Heart left ventricle (tissue), 16 donors: ENCODE measurements at regions not wholly inside any gene's neighbourhood (a gene's known extent, or its start where the extent isn't known, plus 50 kb on each side); places are given as distances from the start of the nearest gene placed in this dataset.

Experiments
- ATAC-seq, 4 donors: fragments of 200-7000 bp; cut with Tn5 transposase; one replicate each; pipeline ENCODE4 v1.9.1; 2020 to 2022; ENCODE audit warnings: moderate library complexity in 4 of 4, mild to moderate bottlenecking in 3 of 4, moderate number of reproducible peaks in 1 of 4
- DNase-seq, 5 donors: peaks; one replicate each; pipeline ENCODE4 v3.0.0-alpha.2; 2020
- H3K27ac ChIP-seq, 12 donors: fragments of 200-600 bp; sonication (generic) in 4 of 12; one replicate each; pipeline versions ENCODE4 v1.5.0 to v1.8.0; 2016 to 2022; ENCODE audit warnings: mild to moderate bottlenecking in 2 of 12
- H3K27me3 ChIP-seq, 9 donors: fragments of 200-600 bp; sonication (generic) in 2 of 9; one replicate each; pipeline versions ENCODE4 v1.5.1 to v1.8.0; 2016 to 2022; ENCODE audit warnings: mild to moderate bottlenecking in 3 of 9
- H3K36me3 ChIP-seq, 9 donors: fragments of 200-600 bp; sonication (generic) in 2 of 9; one replicate each; pipeline versions ENCODE4 v1.5.0 to v1.8.0; 2018 to 2022; ENCODE audit warnings: mild to moderate bottlenecking in 2 of 9
- H3K4me1 ChIP-seq, 12 donors: fragments of 200-600 bp; sonication (generic) in 4 of 12; one replicate each; pipeline versions ENCODE4 v1.5.0 to v1.8.0; 2016 to 2022; ENCODE audit warnings: mild to moderate bottlenecking in 3 of 12
- H3K4me3 ChIP-seq, 12 donors: fragments of 200-600 bp; sonication (generic) in 4 of 12; one replicate each; pipeline versions ENCODE4 v1.5.0 to v1.8.0; 2017 to 2022; ENCODE audit warnings: mild to moderate bottlenecking in 9 of 12, moderate library complexity in 4 of 12
- H3K9me3 ChIP-seq, 12 donors: fragments of 200-600 bp; sonication (generic) in 4 of 12; one replicate each; pipeline versions ENCODE4 v1.5.0 to v1.8.0; 2016 to 2022; ENCODE audit warnings: mild to moderate bottlenecking in 1 of 12
- POLR2A ChIP-seq, 2 donors: fragments of 450-650 bp; IDR thresholded peaks; one replicate each; pipeline ENCODE4 v1.6.1; 2017; ENCODE audit warnings: antibody characterized with exemption in 2 of 2, mild to moderate bottlenecking in 2 of 2, moderate library complexity in 2 of 2
- WGBS, 4 donors: extraction: QIAGEN DNeasy Blood & Tissue Kit in 2 of 4; methylation state at CpG; one replicate each; pipeline versions ENCODE4 v1.1.5 to v1.1.7; 2013 to 2018; 5-methylcytosine and 5-hydroxymethylcytosine counted together
- intact Hi-C, 10 donors: fragments of 100-400 bp; cut with DNase I; formaldehyde crosslinking; loops; one replicate each; pipeline versions ENCODE4 v1.11.1 to v1.14.2; 2022
- TF ChIP-seq, protein P1 (sequence below), 12 donors: fragments of 200-600 bp; sonication (generic) in 4 of 12; IDR thresholded peaks; one replicate each; pipeline versions ENCODE4 v1.5.0 to v1.8.0; 2018 to 2022; ENCODE audit warnings: antibody characterized with exemption in 12 of 12, mild to moderate bottlenecking in 5 of 12
- donor health status: ischemic (EF 13 %, LVEDD 7.1; RV severe dilation, severe dysfunction).
- donor health status: healthy with polysubstance abuse.
- donor health status: DM: no; HTN: yes; CAD: no.
- donor health status: DM: no; HTN: no; CAD: no.
- donor health status: ischemic (EF 25% LVEDD 6.9; RV normal size, moderate dysfunction).
- donor health status: ischemic (EF 25% LVEDD 5.7; RV mildly dilated, moderate dysfunction).
- donor health status: healthy.
- donor health status: DM: yes; HTN: yes; CAD: no.
- donor health status: ischemic (EF 35%, LVEDD 5.7; RV mildly dilated, moderate dysfunction).
- donor health status: nonischemic (EF 11% LVEDD 7.7; RV severe dilation, severe dysfunction).
- donor health status: DM: yes; HTN: yes; CAD: no.
- donor health status: PGD.
- donor health status: ischemic (EF 29% LVEDD 5.4; RV normal size, mild dysfunction).
- donor health status: nonischemic (EF 23%, LVEDD 6.1; RV moderate dilation, normal function).

DNA sequence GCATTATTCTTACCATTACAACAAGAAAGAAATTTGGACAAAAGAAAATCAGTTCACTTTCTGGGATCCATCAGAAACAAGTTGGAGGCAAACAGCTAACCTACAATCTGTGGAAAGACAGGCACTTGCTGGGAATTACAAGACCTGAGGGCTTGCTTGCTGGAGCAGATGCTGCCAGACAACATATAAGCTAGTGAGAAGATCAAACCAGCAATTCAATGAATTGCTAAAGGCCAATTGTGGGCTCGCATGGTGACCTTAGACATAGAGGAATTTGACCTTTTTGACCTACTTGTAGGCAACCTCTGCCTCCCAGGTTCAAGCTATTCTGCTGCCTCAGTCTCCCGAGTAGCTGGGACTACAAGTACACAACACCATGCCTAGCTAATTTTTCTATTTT, 921.2 kb upstream of the CNTNAP5 start:
- TF ChIP-seq, protein P1, sequence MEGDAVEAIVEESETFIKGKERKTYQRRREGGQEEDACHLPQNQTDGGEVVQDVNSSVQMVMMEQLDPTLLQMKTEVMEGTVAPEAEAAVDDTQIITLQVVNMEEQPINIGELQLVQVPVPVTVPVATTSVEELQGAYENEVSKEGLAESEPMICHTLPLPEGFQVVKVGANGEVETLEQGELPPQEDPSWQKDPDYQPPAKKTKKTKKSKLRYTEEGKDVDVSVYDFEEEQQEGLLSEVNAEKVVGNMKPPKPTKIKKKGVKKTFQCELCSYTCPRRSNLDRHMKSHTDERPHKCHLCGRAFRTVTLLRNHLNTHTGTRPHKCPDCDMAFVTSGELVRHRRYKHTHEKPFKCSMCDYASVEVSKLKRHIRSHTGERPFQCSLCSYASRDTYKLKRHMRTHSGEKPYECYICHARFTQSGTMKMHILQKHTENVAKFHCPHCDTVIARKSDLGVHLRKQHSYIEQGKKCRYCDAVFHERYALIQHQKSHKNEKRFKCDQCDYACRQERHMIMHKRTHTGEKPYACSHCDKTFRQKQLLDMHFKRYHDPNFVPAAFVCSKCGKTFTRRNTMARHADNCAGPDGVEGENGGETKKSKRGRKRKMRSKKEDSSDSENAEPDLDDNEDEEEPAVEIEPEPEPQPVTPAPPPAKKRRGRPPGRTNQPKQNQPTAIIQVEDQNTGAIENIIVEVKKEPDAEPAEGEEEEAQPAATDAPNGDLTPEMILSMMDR (IDR thresholded peaks at IDR 0.05) = no peak
- TF ChIP-seq POLR2A (IDR thresholded peaks at IDR 0.05) = no peak
- intact Hi-C loops = no loop called here
- peaks cover 0 to 9% (median 0%) of the 10 kb centered on the region in 12 donors for H3K9me3 ChIP-seq
- H3K4me1 ChIP-seq = no peaks in the 10 kb centered on the region
- no peak overlapping the region for H3K27ac ChIP-seq
- 58 to 86% (median 78%) methylated on average over 2 of the region's 2 CpGs for WGBS, 4 donors
- H3K27me3 ChIP-seq = no peaks in the 10 kb centered on the region
- ATAC-seq = no peak
- no peak for DNase-seq
- H3K4me3 ChIP-seq = no peak overlapping the region
- no peaks in the 10 kb centered on the region for H3K36me3 ChIP-seq

- ATAC-seq = no peak
- Histone ChIP-seq H3K9me3 (peaks cover 0 to 24% (median 0%) of the 10 kb centered on the region in 12 donors), H3K27me3 (no peaks in the 10 kb centered on the region), H3K27ac (no peak overlapping the region), H3K4me1 (no peaks in the 10 kb centered on the region), H3K4me3 (no peak overlapping the region), H3K36me3 (no peaks in the 10 kb centered on the region)
- no peak for TF ChIP-seq POLR2A (IDR thresholded peaks at IDR 0.05)
- TF ChIP-seq, protein P1 (IDR thresholded peaks at IDR 0.05) = no peak
- intact Hi-C loops = no loop called here
- DNase-seq = no peak
- WGBS, 4 donors = 75 to 80% (median 78%) methylated on average over 3 of the region's 3 CpGs
Measured at GRCh38 chr2:123116595-123116994, 908.5 kb upstream of the CNTNAP5 start.

GRCh38 chr2:123127236-123127635, 897.9 kb upstream of the CNTNAP5 start:
- DNase-seq (no peak), ATAC-seq (no peak)
- Histone ChIP-seq H3K27ac (no peak overlapping the region), H3K9me3 (peaks cover 0 to 13% (median 0%) of the 10 kb centered on the region in 12 donors), H3K4me3 (no peak overlapping the region), H3K27me3 (no peaks in the 10 kb centered on the region), H3K36me3 (no peaks in the 10 kb centered on the region), H3K4me1 (no peaks in the 10 kb centered on the region)
- TF ChIP-seq, protein P1 (IDR thresholded peaks at IDR 0.05) = no peak
- TF ChIP-seq POLR2A (IDR thresholded peaks at IDR 0.05) = no peak
- intact Hi-C loops = no loop called here
- 63 to 75% (median 68%) methylated on average over 3 of the region's 3 CpGs for WGBS, 4 donors

DNA sequence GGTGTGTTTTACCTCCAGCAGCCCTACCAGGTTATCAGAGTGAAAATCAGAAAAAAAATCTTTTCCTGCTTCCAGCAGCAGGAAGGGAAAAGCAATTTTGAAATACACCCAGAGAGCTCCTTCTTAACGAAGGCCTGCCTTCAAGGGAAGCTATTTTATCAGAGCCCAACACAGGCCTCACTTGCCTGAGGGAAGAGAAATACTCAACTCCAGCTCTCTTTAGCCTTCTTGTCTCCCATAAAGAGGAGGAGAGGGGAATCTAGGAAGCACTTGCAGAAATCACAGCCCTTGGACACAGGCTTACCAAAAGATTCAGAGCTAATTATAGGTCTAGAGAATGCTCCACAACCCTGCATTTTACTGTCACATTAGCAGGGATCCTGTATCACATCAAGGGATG, 896.1 kb upstream of the CNTNAP5 start:
- H3K27ac ChIP-seq = no peak overlapping the region

More for the DNA sequence above, 896.1 kb upstream of the CNTNAP5 start:
- H3K36me3 ChIP-seq = no peaks in the 10 kb centered on the region
- no peak for ATAC-seq
- no peaks in the 10 kb centered on the region for H3K27me3 ChIP-seq
- H3K9me3 ChIP-seq = peaks cover 0 to 17% (median 0%) of the 10 kb centered on the region in 12 donors
- H3K4me1 ChIP-seq = no peaks in the 10 kb centered on the region
- H3K4me3 ChIP-seq = no peak overlapping the region
- no peak for DNase-seq
- intact Hi-C loops = no loop called here
- TF ChIP-seq POLR2A (IDR thresholded peaks at IDR 0.05) = no peak
- TF ChIP-seq, protein P1 (IDR thresholded peaks at IDR 0.05) = no peak
- 5 to 21% (median 16%) methylated on average over 1 of the region's 1 CpG for WGBS, 4 donors
